ENCODE measurements at regions not wholly inside any gene's neighbourhood (a gene's known extent, or its start where the extent isn't known, plus 50 kb on each side); places are given as distances from the start of the nearest gene placed in this dataset.

DNA sequence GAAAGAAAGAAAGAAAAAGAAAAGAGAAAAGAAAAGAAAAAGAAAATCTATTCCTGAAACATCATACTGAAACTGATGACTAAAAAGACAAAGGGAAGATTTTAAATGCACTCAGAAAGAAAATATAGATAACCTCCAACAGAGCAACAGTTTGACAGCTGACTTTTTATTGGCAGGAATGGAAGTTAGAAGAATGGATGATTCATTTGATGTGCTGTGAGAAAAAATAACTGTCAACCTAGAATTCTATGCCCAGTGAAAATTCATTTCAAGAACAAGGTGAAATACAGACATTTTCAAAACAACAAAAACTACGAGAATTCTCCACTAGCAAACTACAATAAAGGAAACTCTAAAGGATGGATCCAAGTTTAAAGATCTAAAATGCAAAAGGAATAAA lies 50.5 kb upstream of the HSPA12A start:
- no peak for FAIRE-seq

GRCh38 chr10:116796469-116796868 lies 52.8 kb upstream of the ENO4 start:
- no peak for FAIRE-seq

DNA sequence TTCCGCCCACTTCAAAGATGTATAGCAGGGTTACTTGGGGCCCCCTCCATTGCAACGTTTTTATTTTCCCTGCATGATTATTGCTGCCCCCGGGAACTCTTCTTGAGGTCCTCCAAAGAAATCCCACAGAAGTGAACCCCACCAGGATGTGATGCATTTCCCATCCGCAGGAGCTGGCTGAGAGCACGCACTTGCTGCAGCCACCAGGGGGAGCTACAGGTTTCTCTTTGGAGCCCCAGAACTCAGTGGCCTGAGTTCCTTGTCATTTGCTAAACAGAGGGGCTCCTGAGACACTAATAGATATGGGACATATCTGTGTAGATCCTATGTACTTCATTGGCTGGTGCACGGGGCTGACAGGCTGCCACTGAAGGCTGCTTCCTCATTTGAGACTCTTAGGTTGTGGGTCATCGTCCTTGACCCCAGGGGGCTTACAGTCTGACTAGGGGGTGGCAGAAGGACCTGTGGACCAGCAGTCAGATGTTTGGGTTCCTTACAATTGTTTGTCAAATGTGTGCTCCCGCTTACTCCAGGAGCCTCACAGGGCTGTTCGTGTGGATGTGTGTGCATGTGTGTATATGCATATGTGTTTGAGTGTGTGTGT lies 52.3 kb upstream of the ENO4 start:
- FAIRE-seq = peak; percentile 30

DNA sequence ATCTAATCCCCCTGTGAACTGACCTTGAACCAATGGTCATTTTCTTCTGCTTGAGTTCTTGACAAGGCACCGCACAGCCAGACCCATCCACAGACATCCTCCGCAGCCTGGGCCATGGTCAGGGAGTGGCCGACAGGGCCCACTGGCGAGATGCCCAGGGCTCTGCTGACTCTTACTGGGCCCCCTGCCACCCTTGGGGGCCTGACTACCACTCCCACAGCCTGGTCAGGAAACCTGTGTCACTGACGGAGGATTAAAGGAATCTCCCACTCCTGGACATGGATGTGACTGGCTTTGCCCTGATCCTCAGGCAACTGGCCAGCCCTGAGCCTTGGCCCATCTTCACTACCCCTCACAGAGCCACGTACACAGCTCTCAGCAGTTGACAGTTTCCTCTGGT lies 50.4 kb upstream of the ENO4 start:
- FAIRE-seq = no peak
